GM23338 (cell line): ENCODE measurements at regions not wholly inside any gene's neighbourhood (a gene's known extent, or its start where the extent isn't known, plus 50 kb on each side); places are given as distances from the start of the nearest gene placed in this dataset.

Source experiments
- EZH2phosphoT487 ChIP-seq: fragments of 200-600 bp; sonication (generic); IDR thresholded peaks from one replicate; pipeline ENCODE4 v1.8.1; 2018; ENCODE audit warnings: antibody characterized with exemption; ENCODE audit not compliant: unreplicated experiment
- JUNB ChIP-seq: IDR thresholded peaks from one replicate; pipeline ENCODE4 v1.6.1; 2016; ENCODE audit warnings: antibody characterized with exemption; ENCODE audit not compliant: unreplicated experiment
- TF ChIP-seq, protein P1 (sequence below), 2 experiments: fragments of 200-600 bp in 1 of 2; sonication (generic) in 1 of 2; conservative IDR thresholded peaks; 2 replicates each; pipeline versions ENCODE4 v1.5.1 to v1.6.1; 2016 to 2017; ENCODE audit warnings: antibody characterized with exemption in 2 of 2, low read depth in 2 of 2, mild to moderate bottlenecking in 2 of 2, moderate library complexity in 1 of 2

DNA sequence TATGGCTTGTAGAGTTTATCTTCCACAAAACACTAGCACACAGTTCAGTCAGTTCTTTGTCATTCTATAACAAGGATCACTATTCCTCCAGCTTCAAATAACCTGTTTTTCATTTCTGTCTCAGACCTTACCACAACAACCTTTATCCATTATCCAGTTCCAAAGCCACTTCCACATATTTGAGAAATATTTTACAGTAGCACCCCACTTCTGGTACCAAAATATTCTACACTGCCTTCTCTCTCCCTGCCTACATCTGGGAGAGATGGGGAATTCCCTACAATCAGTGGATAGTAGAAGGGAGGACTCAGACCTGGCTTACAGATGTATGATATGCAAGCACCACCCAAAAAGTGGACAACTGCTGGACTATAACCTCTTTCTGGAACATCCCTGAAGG, 651.4 kb downstream of the ADGRL2 start:
- TF ChIP-seq, protein P1, sequence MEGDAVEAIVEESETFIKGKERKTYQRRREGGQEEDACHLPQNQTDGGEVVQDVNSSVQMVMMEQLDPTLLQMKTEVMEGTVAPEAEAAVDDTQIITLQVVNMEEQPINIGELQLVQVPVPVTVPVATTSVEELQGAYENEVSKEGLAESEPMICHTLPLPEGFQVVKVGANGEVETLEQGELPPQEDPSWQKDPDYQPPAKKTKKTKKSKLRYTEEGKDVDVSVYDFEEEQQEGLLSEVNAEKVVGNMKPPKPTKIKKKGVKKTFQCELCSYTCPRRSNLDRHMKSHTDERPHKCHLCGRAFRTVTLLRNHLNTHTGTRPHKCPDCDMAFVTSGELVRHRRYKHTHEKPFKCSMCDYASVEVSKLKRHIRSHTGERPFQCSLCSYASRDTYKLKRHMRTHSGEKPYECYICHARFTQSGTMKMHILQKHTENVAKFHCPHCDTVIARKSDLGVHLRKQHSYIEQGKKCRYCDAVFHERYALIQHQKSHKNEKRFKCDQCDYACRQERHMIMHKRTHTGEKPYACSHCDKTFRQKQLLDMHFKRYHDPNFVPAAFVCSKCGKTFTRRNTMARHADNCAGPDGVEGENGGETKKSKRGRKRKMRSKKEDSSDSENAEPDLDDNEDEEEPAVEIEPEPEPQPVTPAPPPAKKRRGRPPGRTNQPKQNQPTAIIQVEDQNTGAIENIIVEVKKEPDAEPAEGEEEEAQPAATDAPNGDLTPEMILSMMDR (conservative IDR thresholded peaks at IDR 0.05; ENCODE audit: low read depth in 2 of 2) = no peak
- no peak for TF ChIP-seq JUNB
- no peak for TF ChIP-seq EZH2phosphoT487
